Left ventricle myocardium inferior (tissue), 1 donor: ENCODE measurements at regions not wholly inside any gene's neighbourhood (a gene's known extent, or its start where the extent isn't known, plus 50 kb on each side); places are given as distances from the start of the nearest gene placed in this dataset.

Experiments used
- DNase-seq: peaks from one replicate; pipeline ENCODE4 v3.0.0-alpha.2; 2020
- H3K27ac ChIP-seq: fragments of 200-600 bp; replicated peaks from 2 replicates; pipeline ENCODE4 v1.8.0; 2021
- H3K27me3 ChIP-seq: fragments of 200-600 bp; 2 replicates; pipeline ENCODE4 v1.8.0; 2021; ENCODE audit warnings: low read depth
- H3K36me3 ChIP-seq: fragments of 200-600 bp; 2 replicates; pipeline ENCODE4 v1.8.0; 2021
- H3K4me1 ChIP-seq: fragments of 200-600 bp; 2 replicates; pipeline ENCODE4 v1.8.0; 2021
- H3K4me3 ChIP-seq: fragments of 200-600 bp; 2 replicates; pipeline ENCODE4 v1.8.0; 2021; ENCODE audit warnings: mild to moderate bottlenecking, moderate library complexity
- H3K9me3 ChIP-seq: fragments of 200-600 bp; replicated peaks from 2 replicates; pipeline ENCODE4 v1.8.0; 2021
- CTCF ChIP-seq: fragments of 200-600 bp; IDR thresholded peaks from 2 replicates; pipeline ENCODE4 v1.8.0; 2021; ENCODE audit warnings: antibody characterized with exemption, mild to moderate bottlenecking, borderline replicate concordance
- intact Hi-C: fragments of 100-400 bp; cut with micrococcal nuclease; formaldehyde crosslinking; loops from one replicate; pipeline ENCODE4 v1.11.0; 2022
- donor health status: DM: no; HTN: yes; CAD: no; lungs with severe emphysema.

DNA sequence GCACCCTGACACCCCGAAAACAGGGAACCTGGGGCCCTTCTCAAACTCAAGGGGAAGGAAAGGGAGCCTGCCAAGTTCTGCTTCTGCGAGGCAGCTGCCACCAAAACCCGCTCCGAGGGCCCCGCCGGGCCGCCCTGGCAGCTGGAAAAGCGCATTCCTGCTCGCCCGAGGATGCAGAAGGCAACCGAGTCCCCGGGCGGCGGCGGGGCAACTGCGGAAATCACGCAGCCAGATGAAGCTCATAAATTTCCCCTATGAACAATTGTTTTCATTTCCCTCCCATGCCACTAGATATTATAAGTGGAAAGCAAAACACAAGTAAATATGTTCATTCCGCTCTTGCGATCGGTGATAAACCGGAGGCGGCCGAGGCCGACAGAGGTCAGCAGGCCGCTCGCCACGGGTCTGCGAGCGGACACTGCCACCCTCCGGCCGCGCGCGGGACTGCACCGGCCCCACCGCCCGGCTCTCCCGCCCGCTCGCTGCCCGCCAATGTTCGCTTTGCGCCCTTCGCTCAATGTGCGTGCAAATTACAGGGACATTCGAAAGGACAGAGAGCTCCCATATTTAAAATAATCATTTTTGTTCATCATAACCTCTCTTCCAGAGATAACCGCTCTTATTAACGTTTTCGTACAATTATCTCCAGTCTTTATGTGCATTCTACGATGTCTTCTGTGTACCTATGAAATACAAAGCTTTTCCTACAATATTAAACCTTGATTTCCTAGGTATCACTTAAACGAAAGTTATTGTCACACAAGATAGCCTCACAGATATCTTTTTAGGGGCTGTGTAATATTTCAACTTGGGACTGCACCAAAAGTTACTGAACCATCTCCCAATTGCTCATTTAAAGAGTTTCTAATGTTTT lies 120.8 kb upstream of the ZNF507 start:
- Histone ChIP-seq H3K27ac (no peak overlapping the region), H3K27me3 (peaks cover 93% of the 10 kb centered on the region), H3K9me3 (no peaks in the 10 kb centered on the region), H3K36me3 (no peaks in the 10 kb centered on the region), H3K4me1 (peaks cover 9% of the 10 kb centered on the region), H3K4me3 (peak overlapping the region; percentile 55)
- peak; percentile 59 for DNase-seq
- intact Hi-C loops: no loop called here
- peak; percentile 100 for TF ChIP-seq CTCF

DNA sequence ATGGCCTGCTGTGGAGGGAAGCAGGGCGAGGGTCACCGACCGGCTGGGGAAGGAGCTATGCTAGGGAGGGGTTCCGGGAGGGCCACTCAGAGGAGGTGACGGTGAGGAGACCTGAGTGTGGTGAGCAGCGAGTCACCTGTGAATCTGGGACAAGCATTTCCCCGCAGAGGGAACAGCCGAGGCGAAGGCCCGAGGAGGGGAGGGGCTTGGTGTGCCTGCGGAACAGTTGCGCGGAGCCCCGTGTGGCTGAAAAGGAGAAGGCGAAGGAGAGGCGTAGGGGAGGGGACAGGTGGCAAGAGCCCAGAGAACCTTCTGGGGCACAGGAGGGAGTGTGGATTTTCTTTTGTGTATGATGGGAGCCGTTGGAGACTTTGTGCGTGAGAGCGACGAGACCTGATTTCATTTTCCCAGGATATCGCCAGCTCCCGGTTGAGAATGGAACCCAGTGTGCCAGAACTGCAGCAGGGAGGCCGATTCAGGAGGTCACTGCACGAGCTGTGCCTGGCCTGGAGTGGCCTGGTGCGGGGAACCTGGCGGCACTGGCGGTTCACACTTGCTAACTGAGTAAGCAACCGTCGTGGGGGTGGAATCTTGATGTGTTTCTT lies 117.7 kb upstream of the ZNF507 start:
- Histone ChIP-seq H3K27me3 (peaks cover 97% of the 10 kb centered on the region), H3K4me1 (peaks cover 9% of the 10 kb centered on the region), H3K27ac (no peak overlapping the region), H3K36me3 (no peaks in the 10 kb centered on the region), H3K9me3 (no peaks in the 10 kb centered on the region), H3K4me3 (no peak overlapping the region)
- intact Hi-C loops: no loop called here
- no peak for TF ChIP-seq CTCF
- DNase-seq: no peak

DNA sequence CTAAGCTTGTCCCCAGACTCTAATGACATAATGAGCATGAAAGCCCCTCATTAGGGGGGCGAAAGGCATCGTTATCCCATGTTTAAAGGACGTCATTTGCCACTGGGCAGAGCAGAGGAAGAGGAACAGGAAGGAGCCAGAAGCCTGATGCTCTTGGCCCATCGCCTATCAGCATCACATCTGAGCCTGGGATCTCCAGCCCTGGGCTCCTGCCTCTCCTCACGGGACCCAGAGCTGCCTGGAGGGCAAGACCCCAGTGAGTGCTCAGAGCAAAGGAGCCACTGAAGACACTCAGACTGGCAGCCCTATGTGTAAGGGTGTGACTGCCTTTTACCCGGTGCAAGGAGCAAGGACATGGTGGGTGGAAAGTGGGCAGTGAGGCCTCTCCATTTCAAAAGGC lies 115.0 kb upstream of the ZNF507 start:
- H3K27me3 ChIP-seq: peaks cover 96% of the 10 kb centered on the region
- H3K9me3 ChIP-seq: no peaks in the 10 kb centered on the region
- H3K36me3 ChIP-seq: no peaks in the 10 kb centered on the region
- H3K4me3 ChIP-seq: no peak overlapping the region
- intact Hi-C loops: no loop called here
- TF ChIP-seq CTCF: no peak
- no peak overlapping the region for H3K27ac ChIP-seq
- DNase-seq: no peak
- H3K4me1 ChIP-seq: no peaks in the 10 kb centered on the region

DNA sequence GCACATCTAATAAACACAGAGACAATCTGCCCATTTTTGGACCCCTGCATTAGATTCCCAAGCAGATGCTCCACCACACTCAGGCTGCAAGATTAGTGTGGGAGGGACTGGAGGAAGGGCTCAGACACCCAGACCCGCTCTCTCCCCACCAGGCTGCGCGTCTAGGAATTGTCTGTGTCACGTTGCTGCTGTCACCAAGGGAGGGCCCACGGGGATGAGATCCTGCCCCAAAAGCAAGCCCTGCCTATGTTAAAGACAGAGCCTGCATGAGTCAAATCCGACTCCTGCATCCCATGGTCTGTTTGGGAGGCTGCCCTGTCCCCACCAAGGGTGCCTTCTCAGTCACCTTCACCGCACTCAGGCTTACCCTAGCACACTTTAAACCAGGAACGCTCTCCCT lies 114.4 kb upstream of the ZNF507 start:
- H3K9me3 ChIP-seq: no peaks in the 10 kb centered on the region

DNA sequence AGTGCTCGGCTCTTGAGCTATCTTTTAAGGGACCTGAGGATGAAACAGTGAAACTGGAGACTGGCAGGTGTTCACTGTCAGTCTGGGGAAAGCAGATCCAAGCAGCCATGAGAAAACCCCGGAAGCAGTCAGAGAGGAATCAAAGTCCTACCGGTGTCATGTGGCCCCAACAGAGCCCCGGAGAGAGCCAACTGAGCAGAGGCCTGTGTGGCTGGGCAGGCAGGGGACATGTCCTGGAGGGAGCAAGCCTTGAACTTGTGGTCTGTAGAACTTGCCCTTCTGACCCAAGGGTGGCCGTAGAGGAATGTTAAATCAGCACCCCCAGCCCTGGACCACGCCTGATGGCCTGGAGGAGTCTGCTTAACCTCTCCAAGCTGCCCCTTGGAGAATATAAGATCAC lies 113.7 kb upstream of the ZNF507 start:
- TF ChIP-seq CTCF: no peak
- no peaks in the 10 kb centered on the region for H3K4me1 ChIP-seq
- no peak overlapping the region for H3K27ac ChIP-seq
- H3K27me3 ChIP-seq: peaks cover 96% of the 10 kb centered on the region
- no peaks in the 10 kb centered on the region for H3K36me3 ChIP-seq
- no peak for DNase-seq
- no peaks in the 10 kb centered on the region for H3K9me3 ChIP-seq
- intact Hi-C loops: no loop called here
- H3K4me3 ChIP-seq: no peak overlapping the region

More for the DNA sequence above, 114.4 kb upstream of the ZNF507 start:
- no peaks in the 10 kb centered on the region for H3K36me3 ChIP-seq
- H3K27ac ChIP-seq: no peak overlapping the region
- no peak for DNase-seq
- TF ChIP-seq CTCF: no peak
- no peaks in the 10 kb centered on the region for H3K4me1 ChIP-seq
- H3K4me3 ChIP-seq: no peak overlapping the region
- intact Hi-C loops: no loop called here
- peaks cover 96% of the 10 kb centered on the region for H3K27me3 ChIP-seq
